Right hindlimb (tissue), 1 donor: ENCODE measurements at regions not wholly inside any gene's neighbourhood (a gene's known extent, or its start where the extent isn't known, plus 50 kb on each side); places are given as distances from the start of the nearest gene placed in this dataset.
"Not testable (repeated sequence)": the region's sequence is repeated elsewhere in the genome, so short reads cannot be mapped to it uniquely, and the experiment has no call there.

Source experiments
- DNase-seq: peaks from one replicate; pipeline ENCODE4 v3.0.0-alpha.2; 2018

DNA sequence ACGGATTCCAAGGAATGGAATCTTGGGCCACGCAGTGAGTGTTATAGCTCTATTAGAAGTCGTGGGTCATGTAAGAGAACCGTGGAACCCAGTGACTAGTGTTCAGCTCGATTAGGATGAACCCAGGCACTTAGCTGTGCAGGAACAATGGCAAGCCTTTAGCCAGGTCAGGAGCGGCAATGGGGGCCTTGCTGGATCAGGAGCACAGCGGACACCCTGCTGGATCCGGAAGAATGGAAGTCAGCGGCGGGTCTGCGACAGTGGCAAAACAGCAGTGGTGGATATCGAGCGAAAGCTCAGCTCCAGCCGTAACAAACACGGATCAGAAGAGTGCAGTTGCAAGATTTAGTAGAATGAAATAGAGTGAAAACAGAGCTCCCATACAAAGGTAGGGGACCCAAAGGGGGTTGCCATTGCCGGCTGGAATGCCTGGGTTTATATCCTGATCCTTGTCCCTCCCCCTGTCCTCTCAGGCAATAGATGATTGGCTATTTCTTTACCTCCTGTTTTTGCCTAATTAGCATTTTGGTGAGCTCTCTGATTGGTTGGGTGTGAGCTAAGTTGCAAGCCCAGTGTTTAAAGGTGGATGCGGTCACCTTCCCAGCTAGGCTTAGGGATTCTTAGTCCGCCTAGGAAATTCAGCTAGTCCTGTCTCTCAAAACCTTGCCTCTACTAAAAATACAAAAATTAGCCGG lies 618.3 kb upstream of the CBLB start:
- DNase-seq, result not testable (repeated sequence)

GRCh38 chr3:106488331-106488730 lies 619.5 kb upstream of the CBLB start:
- no peak for DNase-seq

GRCh38 chr3:106491796-106492195 lies 623.0 kb upstream of the CBLB start:
- no peak for DNase-seq

GRCh38 chr3:106508331-106508893 lies 639.6 kb upstream of the CBLB start:
- no peak for DNase-seq

DNA sequence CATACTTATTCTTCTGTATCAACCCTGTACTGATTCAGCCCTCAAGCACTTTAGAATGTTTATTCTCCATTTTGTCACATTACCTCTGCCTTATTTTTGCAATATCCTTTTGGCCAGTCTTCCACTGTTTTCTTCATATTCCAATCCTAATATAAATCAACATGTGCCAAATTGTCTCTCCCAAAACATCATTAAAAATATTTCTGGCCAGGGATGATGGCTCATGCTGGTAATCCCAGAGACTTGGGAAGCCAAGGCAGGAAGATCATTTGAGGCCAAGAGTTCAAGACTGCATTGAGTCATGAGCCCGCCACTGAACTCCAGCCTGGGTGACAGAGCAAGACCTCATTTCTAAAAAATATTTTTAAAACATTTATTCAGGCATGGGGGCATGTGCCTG lies 641.4 kb upstream of the CBLB start:
- no peak for DNase-seq

DNA sequence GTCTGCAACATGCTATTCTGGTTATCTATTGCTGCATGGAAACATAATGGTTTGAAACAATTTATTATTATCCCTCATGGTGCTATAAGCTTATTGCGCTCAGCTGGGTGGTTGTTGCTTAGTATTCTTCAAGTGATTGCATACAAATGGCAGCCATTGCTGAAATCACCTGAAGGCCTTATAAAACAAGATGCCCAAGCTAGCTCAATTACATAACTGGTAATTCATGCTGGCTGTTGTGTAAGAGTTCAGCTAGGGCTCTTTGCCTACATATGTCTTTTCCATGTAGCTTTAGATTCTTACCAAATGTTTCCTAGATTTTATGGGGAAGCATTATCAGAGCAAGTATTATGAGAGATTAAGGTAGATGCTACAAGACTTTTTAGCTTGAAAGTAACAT lies 644.0 kb upstream of the CBLB start:
- no peak for DNase-seq

DNA sequence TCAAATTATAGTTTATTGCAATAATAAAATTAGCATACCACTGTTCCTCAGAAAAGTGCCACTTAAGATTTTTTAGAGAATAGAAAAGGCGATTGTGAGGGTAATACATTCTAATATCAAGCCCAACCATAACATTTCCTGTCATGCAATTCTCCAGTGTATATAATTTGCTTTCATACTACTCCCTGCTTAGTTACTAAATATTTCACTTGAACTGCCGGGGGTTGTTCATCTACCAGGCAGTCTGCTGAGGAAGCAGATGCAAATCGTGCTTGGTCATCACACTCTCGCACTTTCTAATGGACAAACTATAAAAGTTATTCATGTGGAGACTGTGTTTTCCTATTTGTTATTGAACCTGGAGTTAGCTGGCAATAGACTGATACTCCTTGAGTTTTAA lies 645.6 kb upstream of the CBLB start:
- no peak for DNase-seq

GRCh38 chr3:106518516-106518915 lies 649.7 kb upstream of the CBLB start:
- no peak for DNase-seq

GRCh38 chr3:106522397-106522796 lies 653.6 kb upstream of the CBLB start:
- no peak for DNase-seq

DNA sequence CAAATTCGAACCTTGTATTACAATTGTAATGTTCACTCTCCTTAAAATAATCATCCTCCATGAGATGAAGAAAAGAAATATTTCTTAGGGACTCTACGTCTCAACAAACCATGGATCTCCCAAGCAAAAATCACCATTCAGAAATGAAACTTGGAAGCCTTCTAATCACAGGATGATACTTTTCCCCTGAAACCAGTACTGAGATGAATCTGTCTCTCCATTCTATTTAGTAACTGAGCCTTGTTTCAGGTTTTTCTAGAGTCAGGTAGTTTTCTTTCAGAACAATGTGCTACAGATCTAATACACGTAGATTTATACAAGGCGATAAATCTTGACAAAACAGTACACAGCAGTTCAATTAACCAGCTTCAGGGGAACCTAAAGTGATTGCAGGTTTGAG lies 660.1 kb upstream of the CBLB start:
- DNase-seq, result no peak

DNA sequence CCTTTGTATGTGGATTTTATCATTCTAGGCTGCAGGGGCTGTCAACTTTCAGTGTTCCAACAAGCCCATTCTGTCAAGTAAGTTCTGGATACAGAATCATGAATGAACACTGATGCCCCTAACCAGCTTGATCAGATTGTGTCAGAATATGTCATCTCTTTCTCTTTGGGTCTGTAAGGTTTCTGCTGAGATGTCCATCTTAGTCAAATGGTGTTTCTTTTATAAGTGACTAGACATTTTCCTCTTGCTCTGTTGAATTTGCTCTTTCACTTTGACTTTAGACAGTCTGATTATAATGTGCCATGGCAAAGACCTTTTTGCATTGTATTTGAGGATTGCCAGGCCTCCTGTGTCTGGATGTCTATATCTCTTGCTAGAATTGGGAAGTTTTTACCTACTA lies 660.9 kb upstream of the CBLB start:
- DNase-seq, result no peak

DNA sequence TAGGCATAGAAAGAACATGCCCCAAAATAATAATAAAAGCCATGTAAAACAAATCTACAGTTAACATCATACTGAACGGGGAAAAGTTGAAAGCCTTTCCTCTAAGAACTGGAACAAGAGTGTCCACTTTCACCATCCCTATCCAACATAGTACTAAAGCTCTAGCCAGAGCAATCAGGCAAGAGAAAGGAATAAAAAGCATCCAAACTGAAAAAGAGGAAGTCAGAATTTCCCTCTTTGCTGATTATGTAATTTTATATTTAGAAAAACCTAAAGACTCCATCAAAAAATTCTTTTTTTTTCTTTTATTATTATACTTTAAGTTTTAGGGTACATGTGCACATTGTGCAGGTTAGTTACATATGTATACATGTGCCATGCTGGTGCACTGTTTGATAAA lies 661.6 kb upstream of the CBLB start:
- DNase-seq, result no peak

DNA sequence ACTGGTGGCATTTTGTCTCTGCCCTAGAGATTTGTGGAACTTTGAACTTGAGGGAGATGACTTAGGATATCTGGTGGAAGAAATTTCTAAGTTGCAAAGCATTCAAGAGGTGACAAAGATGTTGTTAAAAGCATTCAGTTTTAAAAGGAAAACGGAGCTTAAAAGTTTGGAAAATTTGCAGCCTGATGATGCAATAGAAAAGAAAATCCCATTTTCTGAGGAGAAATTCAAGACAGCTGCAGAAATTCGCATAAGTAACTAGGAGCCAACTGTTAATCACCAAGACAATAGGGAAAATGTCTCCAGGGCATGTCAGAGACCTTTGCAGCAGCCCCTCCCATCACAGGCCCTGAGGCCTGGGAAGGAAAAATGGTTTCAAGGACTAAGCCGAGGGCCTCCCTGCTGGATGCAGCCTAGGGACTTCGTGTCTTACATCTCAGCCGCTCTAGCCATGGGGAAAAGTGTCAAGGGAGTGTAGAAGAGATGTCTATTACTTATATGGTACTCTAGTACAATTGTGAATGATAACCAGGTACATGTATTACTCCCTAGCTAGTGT lies 663.0 kb upstream of the CBLB start:
- DNase-seq, result not testable (repeated sequence)

DNA sequence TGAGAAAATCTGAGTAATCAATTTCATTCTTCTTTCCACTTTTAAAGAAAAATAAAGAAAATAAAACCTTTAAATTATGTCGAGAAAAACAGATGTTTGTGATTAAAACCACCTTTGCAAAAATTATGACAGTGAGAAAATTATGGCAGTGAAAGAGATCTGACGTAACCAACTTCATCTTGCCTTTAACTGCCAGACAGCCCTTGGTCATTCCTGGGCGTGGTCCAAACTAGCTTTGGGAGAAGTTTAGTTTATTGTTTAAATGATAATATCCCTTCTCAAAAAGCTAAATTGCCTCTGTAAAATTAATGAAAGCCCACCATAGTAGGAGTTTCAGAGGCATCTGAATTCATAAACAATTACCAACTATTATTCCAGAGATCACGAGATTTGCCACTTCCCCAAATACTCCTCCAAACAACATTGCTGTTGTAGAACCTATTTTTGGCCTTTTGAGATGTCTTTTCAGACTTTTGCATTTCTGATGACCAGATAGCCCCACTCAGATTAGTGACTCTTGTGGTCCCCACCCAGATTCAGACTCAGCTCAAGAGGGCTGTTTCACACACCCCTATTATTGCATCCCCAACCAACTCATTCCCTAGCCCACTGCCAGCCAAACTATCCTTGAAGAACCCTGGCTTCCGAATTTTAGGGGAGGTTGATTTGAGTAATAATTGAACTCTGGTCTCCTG lies 664.4 kb upstream of the CBLB start:
- DNase-seq, result no peak

- DNase-seq, result no peak
Measured at GRCh38 chr3:106533788-106534160, 665.0 kb upstream of the CBLB start.

GRCh38 chr3:106534206-106534605 lies 665.4 kb upstream of the CBLB start:
- DNase-seq, result no peak

DNA sequence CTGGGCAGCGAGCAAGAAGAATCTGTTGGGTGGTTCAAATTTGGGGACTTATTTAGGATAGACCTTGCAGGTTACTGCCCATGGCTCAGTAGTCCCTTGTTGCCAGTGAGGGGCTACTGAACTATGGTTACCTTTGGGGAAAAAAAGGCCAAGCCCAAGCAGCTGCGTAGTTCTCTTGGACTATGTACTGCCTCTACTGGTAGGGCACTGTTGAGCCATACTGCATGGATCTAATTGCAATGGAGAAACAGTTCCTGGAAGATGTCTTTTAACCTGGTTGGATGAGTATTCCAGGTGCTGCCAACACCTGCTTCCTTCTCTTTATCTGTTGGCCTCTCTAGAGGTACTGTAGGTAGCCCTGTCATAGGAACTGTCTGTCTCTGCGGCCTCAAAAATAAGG lies 671.9 kb upstream of the CBLB start:
- DNase-seq, result no peak

GRCh38 chr3:106542101-106542769 lies 673.4 kb upstream of the CBLB start:
- no peak for DNase-seq

DNA sequence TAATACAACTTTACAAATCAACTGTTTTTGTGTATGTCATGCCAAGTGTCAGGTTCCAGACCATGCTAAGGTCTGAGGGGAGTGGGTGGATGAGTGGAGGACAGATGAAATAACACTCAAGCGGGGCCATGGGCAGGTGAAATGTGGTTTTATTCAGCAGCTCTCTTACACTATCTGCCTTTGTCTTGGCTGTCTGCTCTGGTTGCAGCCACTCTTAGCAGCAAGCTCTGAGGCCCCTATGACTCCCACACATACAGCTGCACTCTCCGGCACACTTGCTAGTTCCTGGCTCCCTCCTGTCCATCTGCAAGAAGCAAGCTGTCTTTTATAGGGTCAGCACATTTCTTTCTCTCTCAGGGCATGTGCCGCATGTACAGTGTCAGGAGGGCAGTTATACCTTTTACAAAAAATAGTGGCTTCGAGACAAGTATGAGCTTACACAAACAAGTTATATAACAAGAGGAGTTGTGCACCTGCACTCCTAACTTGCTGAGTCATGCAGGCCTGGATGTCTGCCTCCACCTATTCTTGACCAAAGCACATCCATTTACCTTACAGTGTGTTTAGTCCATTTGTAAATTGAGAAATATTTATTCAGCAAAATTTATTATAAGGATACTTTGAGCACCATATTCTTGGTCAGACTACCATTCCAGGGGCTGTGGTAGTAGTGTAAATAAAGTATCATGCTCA lies 683.7 kb upstream of the CBLB start:
- no peak for DNase-seq

- DNase-seq, result no peak
Measured at GRCh38 chr3:106560451-106560966, 691.7 kb upstream of the CBLB start.

- no peak for DNase-seq
Measured at GRCh38 chr3:106566277-106566676, 697.5 kb upstream of the CBLB start.

DNA sequence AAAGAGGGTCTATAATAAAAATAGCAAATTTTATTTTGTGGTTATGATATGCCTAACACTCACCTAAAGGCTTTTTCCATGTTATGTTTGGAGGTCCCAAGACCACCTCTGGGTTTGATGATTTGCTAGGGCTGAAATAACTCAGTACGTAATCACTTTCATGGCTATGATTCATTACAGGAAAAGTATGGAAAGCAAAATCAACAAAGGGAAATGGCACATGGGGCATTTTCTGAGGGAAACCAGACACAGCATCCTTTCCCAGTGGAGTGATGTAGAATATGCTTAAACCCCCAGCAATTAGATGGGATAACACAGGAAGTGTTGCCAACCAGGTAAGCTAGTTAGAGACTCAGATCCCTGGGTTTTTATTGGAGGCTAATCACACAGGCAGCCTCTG lies 701.6 kb upstream of the CBLB start:
- no peak for DNase-seq

DNA sequence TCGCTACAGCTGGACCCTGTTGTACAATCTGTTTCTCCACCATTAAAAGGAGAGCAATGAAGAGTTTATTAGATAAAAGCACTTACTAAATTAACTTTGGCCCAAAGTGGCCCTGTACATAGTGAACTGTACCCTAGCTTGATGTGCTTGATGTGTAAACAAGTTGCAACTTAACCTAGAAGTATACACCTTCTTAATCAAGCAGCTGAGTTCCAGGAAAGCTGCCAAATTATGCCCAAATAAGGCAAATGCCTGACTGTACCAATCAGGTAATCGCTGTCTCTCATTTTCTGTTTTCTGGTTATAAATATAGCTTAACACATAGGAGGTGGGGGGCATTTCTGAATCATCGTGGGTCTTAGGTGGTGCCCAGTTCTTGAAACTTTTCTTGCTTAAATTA lies 704.8 kb upstream of the CBLB start:
- DNase-seq, result no peak
